ENCODE measurements at regions not wholly inside any gene's neighbourhood (a gene's known extent, or its start where the extent isn't known, plus 50 kb on each side); places are given as distances from the start of the nearest gene placed in this dataset.

- TF ChIP-seq, protein P1, sequence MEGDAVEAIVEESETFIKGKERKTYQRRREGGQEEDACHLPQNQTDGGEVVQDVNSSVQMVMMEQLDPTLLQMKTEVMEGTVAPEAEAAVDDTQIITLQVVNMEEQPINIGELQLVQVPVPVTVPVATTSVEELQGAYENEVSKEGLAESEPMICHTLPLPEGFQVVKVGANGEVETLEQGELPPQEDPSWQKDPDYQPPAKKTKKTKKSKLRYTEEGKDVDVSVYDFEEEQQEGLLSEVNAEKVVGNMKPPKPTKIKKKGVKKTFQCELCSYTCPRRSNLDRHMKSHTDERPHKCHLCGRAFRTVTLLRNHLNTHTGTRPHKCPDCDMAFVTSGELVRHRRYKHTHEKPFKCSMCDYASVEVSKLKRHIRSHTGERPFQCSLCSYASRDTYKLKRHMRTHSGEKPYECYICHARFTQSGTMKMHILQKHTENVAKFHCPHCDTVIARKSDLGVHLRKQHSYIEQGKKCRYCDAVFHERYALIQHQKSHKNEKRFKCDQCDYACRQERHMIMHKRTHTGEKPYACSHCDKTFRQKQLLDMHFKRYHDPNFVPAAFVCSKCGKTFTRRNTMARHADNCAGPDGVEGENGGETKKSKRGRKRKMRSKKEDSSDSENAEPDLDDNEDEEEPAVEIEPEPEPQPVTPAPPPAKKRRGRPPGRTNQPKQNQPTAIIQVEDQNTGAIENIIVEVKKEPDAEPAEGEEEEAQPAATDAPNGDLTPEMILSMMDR (IDR thresholded peaks at IDR 0.05): no peak
- TF ChIP-seq POLR2A (IDR thresholded peaks at IDR 0.05): no peak
These were observed 78.3 kb downstream of the NDUFS5 start for GRCh38 chr1:39104158-39105060.
